SU-DHL-6 (cell line): ENCODE measurements at regions not wholly inside any gene's neighbourhood (a gene's known extent, or its start where the extent isn't known, plus 50 kb on each side); places are given as distances from the start of the nearest gene placed in this dataset.

Experiments
- H2AFZ ChIP-seq: fragments of 200-600 bp; sonication (generic); 2 replicates; pipeline ENCODE4 v1.6.1; 2014; ENCODE audit warnings: low read depth, mild to moderate bottlenecking, moderate library complexity, mixed read lengths, antibody characterized with exemption, low read length; ENCODE audit not compliant: severe bottlenecking
- H3F3A ChIP-seq: fragments of 200-600 bp; shearing (Covaris generic); 2 replicates; pipeline ENCODE4 v1.6.0; 2016; ENCODE audit warnings: antibody characterized with exemption, mild to moderate bottlenecking; ENCODE audit not compliant: insufficient read depth
- H3K27ac ChIP-seq: fragments of 200-600 bp; sonication (generic); 2 replicates; pipeline ENCODE4 v1.5.1; 2016; ENCODE audit warnings: low read depth, mild to moderate bottlenecking, low read length, moderate library complexity, mixed read lengths
- H3K27me3 ChIP-seq: fragments of 200-600 bp; sonication (generic), shearing (Covaris generic); 2 replicates; pipeline ENCODE4 v1.6.0; 2014; ENCODE audit warnings: mild to moderate bottlenecking, low read length
- H3K36me3 ChIP-seq: fragments of 200-600 bp; sonication (generic); 2 replicates; pipeline ENCODE4 v1.6.1; 2014; ENCODE audit warnings: mild to moderate bottlenecking, low read length, mixed read lengths
- H3K4me2 ChIP-seq: fragments of 300-600, 200-600 bp; shearing (Covaris generic), sonication (generic); 2 replicates; pipeline ENCODE4 v1.6.0; 2014; ENCODE audit warnings: low read length, low read depth, mild to moderate bottlenecking; ENCODE audit not compliant: poor library complexity, severe bottlenecking
- H3K4me3 ChIP-seq: fragments of 200-600 bp; sonication (generic); 2 replicates; pipeline ENCODE4 v1.5.1; 2014; ENCODE audit warnings: antibody characterized with exemption, low read length, mild to moderate bottlenecking, mixed read lengths; ENCODE audit not compliant: insufficient read depth, poor library complexity, severe bottlenecking
- H3K79me2 ChIP-seq: fragments of 200-600 bp; sonication (generic); 2 replicates; pipeline ENCODE4 v1.6.1; 2014; ENCODE audit warnings: mild to moderate bottlenecking, low read length, moderate library complexity; ENCODE audit not compliant: insufficient read depth
- H3K9ac ChIP-seq: fragments of 200-600 bp; sonication (generic); 2 replicates; pipeline ENCODE4 v1.7.0; 2014; ENCODE audit warnings: mild to moderate bottlenecking, low read length
- H3K9me2 ChIP-seq: fragments of 200-600 bp; sonication (generic); replicated peaks from 2 replicates; pipeline ENCODE4 v1.6.1; 2014; ENCODE audit warnings: low read length; ENCODE audit not compliant: insufficient read depth
- H3K9me3 ChIP-seq: fragments of 200-600 bp; sonication (generic); 2 replicates; pipeline ENCODE4 v1.6.1; 2014; ENCODE audit warnings: low read length, mixed read lengths; ENCODE audit not compliant: insufficient read depth
- H4K20me1 ChIP-seq: fragments of 200-600 bp; sonication (generic); 2 replicates; pipeline ENCODE4 v1.6.1; 2014; ENCODE audit warnings: low read depth, mild to moderate bottlenecking, antibody characterized with exemption, low read length, moderate library complexity, mixed read lengths
- CTCF ChIP-seq: fragments of 200-600 bp; sonication (generic); IDR thresholded peaks from one replicate; pipeline ENCODE4 v1.5.1; 2017; ENCODE audit warnings: antibody characterized with exemption, mild to moderate bottlenecking, low read length, moderate library complexity; ENCODE audit not compliant: insufficient read depth, poor library complexity, severe bottlenecking
- EZH2phosphoT487 ChIP-seq: fragments of 200-600 bp; sonication (generic), shearing (Covaris generic); conservative IDR thresholded peaks from 2 replicates; pipeline ENCODE4 v1.6.1; 2018; ENCODE audit warnings: mild to moderate bottlenecking, antibody characterized with exemption, low read length, moderate library complexity, mixed read lengths

GRCh38 chr14:99118946-99119345 is 153.1 kb downstream of the BCL11B start:
- TF ChIP-seq CTCF (no peak), EZH2phosphoT487 (no peak)
- Histone ChIP-seq H3K27ac (no peak overlapping the region), H3K4me3 (no peak overlapping the region), H3K9me2 (no peaks in the 10 kb centered on the region), H3F3A (no peaks in the 10 kb centered on the region), H4K20me1 (no peaks in the 10 kb centered on the region), H3K27me3 (no peaks in the 10 kb centered on the region), H3K9ac (no peak overlapping the region), H3K36me3 (no peaks in the 10 kb centered on the region), H3K79me2 (no peaks in the 10 kb centered on the region), H3K4me2 (no peak overlapping the region), H3K9me3 (no peaks in the 10 kb centered on the region), H2AFZ (no peak overlapping the region)
